LNCaP clone FGC (cell line): ENCODE measurements at regions not wholly inside any gene's neighbourhood (a gene's known extent, or its start where the extent isn't known, plus 50 kb on each side); places are given as distances from the start of the nearest gene placed in this dataset.
A peak's percentile ranks its signal among the peaks of the same experiment; 100 is the strongest.

ENCODE experiments used
- DNase-seq: peaks from one replicate; pipeline ENCODE4 v3.0.0-alpha.2; 2011; ENCODE audit warnings: low read depth
- H3K4me3 ChIP-seq: 2 replicates; pipeline ENCODE4 v1.5.1; 2011; ENCODE audit warnings: mild to moderate bottlenecking, low read depth, low read length, control low read depth
- TF ChIP-seq, protein P1 (sequence below): IDR thresholded peaks from 2 replicates; pipeline ENCODE4 v1.5.1; 2012; ENCODE audit warnings: mild to moderate bottlenecking; ENCODE audit not compliant: control insufficient read depth, insufficient read depth; ENCODE audit errors: extremely low read depth

DNA sequence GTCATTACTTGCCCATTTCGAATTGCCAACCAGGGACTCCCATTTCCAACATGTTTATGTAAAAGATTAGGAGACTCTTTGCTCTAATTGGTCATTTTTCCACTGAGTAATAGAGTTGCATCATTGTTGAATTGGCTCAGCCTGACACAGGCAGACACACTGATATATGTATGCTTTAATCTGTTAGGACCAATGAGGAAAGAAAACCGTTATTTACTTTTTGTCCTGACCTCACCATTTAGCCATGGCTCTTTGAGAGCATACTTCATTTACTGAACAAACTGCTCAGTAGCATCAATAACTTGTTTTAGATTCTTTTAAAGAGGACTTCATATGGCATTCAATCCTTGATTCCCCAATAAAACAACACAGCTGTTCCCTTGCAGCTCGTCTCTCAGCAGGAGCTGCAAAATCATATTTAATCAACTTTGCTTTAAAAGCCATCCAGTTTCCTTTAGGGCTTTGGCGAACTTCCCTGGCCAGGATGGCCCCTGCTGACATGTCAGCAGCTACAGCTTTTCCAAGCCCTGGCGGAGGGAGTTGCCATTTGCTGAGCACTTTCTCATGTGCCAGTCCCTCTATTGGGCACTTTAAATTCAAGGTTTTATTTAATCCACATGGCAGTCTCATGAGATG, 251.5 kb upstream of the TNC start:
- DNase-seq, result peak; percentile 59
- TF ChIP-seq, protein P1, sequence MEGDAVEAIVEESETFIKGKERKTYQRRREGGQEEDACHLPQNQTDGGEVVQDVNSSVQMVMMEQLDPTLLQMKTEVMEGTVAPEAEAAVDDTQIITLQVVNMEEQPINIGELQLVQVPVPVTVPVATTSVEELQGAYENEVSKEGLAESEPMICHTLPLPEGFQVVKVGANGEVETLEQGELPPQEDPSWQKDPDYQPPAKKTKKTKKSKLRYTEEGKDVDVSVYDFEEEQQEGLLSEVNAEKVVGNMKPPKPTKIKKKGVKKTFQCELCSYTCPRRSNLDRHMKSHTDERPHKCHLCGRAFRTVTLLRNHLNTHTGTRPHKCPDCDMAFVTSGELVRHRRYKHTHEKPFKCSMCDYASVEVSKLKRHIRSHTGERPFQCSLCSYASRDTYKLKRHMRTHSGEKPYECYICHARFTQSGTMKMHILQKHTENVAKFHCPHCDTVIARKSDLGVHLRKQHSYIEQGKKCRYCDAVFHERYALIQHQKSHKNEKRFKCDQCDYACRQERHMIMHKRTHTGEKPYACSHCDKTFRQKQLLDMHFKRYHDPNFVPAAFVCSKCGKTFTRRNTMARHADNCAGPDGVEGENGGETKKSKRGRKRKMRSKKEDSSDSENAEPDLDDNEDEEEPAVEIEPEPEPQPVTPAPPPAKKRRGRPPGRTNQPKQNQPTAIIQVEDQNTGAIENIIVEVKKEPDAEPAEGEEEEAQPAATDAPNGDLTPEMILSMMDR, result no peak

DNA sequence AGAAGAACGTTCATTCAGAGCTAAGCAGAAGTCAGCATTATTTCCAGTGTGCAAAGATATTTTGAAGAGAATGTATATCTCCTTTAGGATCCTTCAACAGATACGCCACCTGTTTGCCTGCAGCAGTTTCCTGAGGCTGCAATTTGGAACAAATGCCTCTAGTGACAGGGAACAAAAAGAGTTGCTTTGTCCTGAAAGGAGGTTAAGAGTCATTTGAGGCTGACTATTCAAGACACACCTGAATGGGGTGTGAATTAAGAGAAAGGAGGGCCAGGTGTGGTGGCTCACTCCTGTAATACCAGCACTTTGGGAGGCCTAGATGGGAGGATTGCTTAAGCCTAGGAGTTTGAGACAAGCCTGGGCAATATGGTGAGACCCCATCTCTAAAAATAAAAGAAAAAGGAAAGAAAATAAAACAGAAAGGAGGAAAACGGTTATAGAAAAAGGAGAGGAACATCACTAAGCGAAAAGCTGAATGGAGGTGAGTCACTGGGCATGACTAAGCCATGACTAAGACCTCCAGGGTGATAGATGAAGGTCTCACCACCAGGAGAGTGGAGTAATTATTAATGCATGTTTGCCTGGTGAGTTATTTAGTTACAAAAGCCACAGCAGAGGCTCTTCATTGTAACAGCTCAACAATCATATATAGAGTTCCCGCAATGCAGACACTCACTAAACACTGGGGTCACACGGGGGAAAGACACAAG, 255.2 kb upstream of the TNC start:
- no peak overlapping the region for H3K4me3 ChIP-seq
- TF ChIP-seq, protein P1, result no peak
- DNase-seq, result no peak

More for the DNA sequence above, 251.5 kb upstream of the TNC start:
- no peak overlapping the region for H3K4me3 ChIP-seq

- TF ChIP-seq, protein P1, result no peak
- no peak overlapping the region for H3K4me3 ChIP-seq
These were observed 255.7 kb upstream of the TNC start for GRCh38 chr9:115373710-115374045.

DNA sequence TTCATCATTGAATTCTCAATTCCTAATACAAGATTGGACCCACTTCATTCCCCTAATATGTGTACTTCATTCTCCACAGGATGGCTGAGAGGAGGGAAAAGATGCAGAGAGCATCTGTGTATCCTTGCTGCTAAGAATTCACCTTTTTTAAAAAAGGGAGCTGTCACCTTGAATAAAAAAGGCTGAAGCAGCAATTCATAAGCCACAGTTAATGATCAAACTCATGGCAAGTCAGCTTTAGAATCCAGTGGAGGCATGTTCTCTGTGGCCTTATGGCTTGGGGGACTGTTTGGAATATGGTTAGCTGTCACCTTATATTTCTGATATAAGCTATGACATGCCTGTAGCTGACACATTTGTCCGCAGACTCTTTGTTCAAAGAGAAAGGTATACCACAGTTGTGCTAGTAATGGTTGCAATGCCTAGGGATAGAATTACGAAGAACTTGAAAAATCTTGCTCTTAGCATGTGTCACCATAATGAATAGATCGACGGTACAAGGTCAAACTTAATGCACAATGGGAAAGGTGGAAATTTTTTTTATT, 256.8 kb upstream of the TNC start:
- TF ChIP-seq, protein P1, result no peak
- H3K4me3 ChIP-seq, result no peak overlapping the region
- no peak for DNase-seq

More at GRCh38 chr9:115373710-115374045, 255.7 kb upstream of the TNC start:
- DNase-seq, result no peak

DNA sequence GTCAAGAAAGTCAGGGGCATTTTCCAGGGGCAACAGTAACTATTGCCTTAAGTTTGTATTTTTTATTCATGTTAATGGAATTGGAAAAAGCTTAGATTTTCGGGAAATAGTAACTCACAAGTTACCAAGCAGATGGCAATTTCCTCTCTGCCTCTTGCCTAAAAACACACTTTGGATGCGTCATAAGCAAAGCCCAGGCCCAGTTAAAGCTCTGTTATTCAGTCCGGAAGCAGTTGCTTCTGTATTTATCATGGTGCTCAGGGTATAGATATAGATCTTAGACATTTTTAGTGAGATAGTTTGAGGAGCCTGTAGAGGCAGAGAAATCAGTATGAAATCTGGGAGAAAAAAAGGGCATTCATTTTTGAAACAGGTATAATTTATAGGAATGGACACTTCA, 260.3 kb upstream of the TNC start:
- no peak overlapping the region for H3K4me3 ChIP-seq
- TF ChIP-seq, protein P1, result no peak
- no peak for DNase-seq

- no peak overlapping the region for H3K4me3 ChIP-seq
- DNase-seq, result no peak
- TF ChIP-seq, protein P1, result no peak
These were observed 260.8 kb upstream of the TNC start for GRCh38 chr9:115378758-115379157.
